AG04450 (cell line): ENCODE measurements at regions not wholly inside any gene's neighbourhood (a gene's known extent, or its start where the extent isn't known, plus 50 kb on each side); places are given as distances from the start of the nearest gene placed in this dataset.
"Not testable (repeated sequence)": the region's sequence is repeated elsewhere in the genome, so short reads cannot be mapped to it uniquely, and the experiment has no call there.

ENCODE experiments used
- CTCF ChIA-PET: fragments of 300-600, 350-600 bp; formaldehyde crosslinking; extraction: SDS; loops from one replicate; lab custom pipeline; 2022; ENCODE audit warnings: antibody characterized with exemption, inconsistent platforms; lab: Charles Lee
- POLR2A ChIA-PET: fragments of 350-600 bp; formaldehyde crosslinking; extraction: SDS; loops from one replicate; lab custom pipeline; 2021; ENCODE audit warnings: antibody characterized with exemption, inconsistent platforms; lab: Yijun Ruan, JAX
- DNase-seq: peaks from one replicate; pipeline ENCODE4 v3.0.0-alpha.2; 2011; ENCODE audit warnings: low read depth, low spot score
- H3K27ac ChIP-seq: one replicate; pipeline ENCODE4 v1.5.1; 2012; ENCODE audit warnings: low read depth, low read length, control low read depth
- H3K27me3 ChIP-seq: one replicate; pipeline ENCODE4 v1.6.0; 2012; ENCODE audit warnings: low read length; ENCODE audit not compliant: control insufficient read depth, insufficient read depth
- H3K4me3 ChIP-seq: 2 replicates; pipeline ENCODE4 v1.5.1; 2011; ENCODE audit warnings: mild to moderate bottlenecking, low read depth, low read length, control low read depth
- H3K9me3 ChIP-seq: 2 replicates; pipeline ENCODE4 v1.5.1; 2012; ENCODE audit warnings: low read length; ENCODE audit not compliant: control insufficient read depth, insufficient read depth
- TF ChIP-seq, protein P1 (sequence below): IDR thresholded peaks from 2 replicates; pipeline ENCODE4 v1.5.1; 2011; ENCODE audit warnings: low read depth, low read length, control low read depth, inconsistent platforms

GRCh38 chr2:2721296-2721835 lies 390.3 kb upstream of the MYT1L start:
- CTCF ChIA-PET: no interaction called here
- Histone ChIP-seq H3K27ac (no peak overlapping the region), H3K27me3 (no peaks in the 10 kb centered on the region), H3K9me3 (peaks cover 67% of the 10 kb centered on the region), H3K4me3 (no peak overlapping the region)
- DNase-seq: no peak
- POLR2A ChIA-PET: no interaction called here
- TF ChIP-seq, protein P1, sequence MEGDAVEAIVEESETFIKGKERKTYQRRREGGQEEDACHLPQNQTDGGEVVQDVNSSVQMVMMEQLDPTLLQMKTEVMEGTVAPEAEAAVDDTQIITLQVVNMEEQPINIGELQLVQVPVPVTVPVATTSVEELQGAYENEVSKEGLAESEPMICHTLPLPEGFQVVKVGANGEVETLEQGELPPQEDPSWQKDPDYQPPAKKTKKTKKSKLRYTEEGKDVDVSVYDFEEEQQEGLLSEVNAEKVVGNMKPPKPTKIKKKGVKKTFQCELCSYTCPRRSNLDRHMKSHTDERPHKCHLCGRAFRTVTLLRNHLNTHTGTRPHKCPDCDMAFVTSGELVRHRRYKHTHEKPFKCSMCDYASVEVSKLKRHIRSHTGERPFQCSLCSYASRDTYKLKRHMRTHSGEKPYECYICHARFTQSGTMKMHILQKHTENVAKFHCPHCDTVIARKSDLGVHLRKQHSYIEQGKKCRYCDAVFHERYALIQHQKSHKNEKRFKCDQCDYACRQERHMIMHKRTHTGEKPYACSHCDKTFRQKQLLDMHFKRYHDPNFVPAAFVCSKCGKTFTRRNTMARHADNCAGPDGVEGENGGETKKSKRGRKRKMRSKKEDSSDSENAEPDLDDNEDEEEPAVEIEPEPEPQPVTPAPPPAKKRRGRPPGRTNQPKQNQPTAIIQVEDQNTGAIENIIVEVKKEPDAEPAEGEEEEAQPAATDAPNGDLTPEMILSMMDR: no peak

DNA sequence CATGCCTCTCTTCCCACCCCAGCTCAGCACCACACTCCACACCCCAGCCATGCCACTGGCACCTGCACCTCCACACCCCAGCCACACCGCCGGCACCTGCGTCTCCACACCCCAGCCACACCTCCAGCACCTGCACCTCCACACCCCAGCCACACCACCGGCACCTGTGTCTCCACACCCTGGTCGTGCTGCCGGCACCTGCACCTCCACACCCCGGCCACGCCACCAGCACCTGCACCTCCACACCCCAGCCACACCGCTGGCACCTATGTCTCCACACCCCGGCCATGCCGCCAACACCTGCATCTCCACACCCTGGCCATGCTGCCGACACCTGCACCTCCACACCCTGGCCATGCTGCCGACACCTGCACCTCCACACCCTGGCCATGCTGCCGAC lies 389.7 kb upstream of the MYT1L start:
- H3K4me3 ChIP-seq, H3K27ac ChIP-seq, POLR2A ChIA-PET, H3K27me3 ChIP-seq, DNase-seq, CTCF ChIA-PET: not testable (repeated sequence)
- H3K9me3 ChIP-seq: peaks cover 67% of the 10 kb centered on the region

- H3K27ac ChIP-seq: no peak overlapping the region
- TF ChIP-seq, protein P1: no peak
- CTCF ChIA-PET: no interaction called here
- no peak overlapping the region for H3K4me3 ChIP-seq
- POLR2A ChIA-PET: no interaction called here
- no peak for DNase-seq
- peaks cover 69% of the 10 kb centered on the region for H3K9me3 ChIP-seq
- H3K27me3 ChIP-seq: no peaks in the 10 kb centered on the region
These were observed 389.3 kb upstream of the MYT1L start for GRCh38 chr2:2720351-2720750.

- Histone ChIP-seq H3K27me3 (no peaks in the 10 kb centered on the region), H3K27ac (no peak overlapping the region), H3K9me3 (peaks cover 75% of the 10 kb centered on the region), H3K4me3 (no peak overlapping the region)
- TF ChIP-seq, protein P1: no peak
- CTCF ChIA-PET: no interaction called here
- POLR2A ChIA-PET: no interaction called here
- DNase-seq: no peak
These were observed 388.7 kb upstream of the MYT1L start for GRCh38 chr2:2719781-2720180.

DNA sequence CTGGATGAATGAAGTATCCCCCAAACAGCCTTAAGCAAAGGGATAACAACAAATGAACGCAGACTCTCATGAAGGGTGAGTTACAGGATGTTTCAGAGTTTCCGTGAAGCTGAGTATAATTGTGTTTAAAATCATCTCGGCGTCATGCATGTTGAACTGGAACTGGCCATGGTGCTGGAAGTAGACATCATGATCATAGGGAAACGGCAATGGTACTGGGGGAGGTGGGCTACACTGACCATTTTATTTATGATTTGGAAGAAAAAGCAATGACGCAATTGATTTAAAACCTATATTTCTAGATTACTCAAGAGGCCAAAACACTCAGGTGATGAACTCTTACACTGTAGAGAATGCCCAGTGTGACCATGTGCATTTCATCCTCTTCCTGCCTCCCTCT lies 387.9 kb upstream of the MYT1L start:
- CTCF ChIA-PET: no interaction called here
- Histone ChIP-seq H3K27me3 (no peaks in the 10 kb centered on the region), H3K9me3 (peaks cover 73% of the 10 kb centered on the region), H3K27ac (no peak overlapping the region), H3K4me3 (no peak overlapping the region)
- no peak for DNase-seq
- POLR2A ChIA-PET: no interaction called here
- TF ChIP-seq, protein P1: no peak

GRCh38 chr2:2717406-2717805 lies 386.3 kb upstream of the MYT1L start:
- ChIA-PET POLR2A (no interaction called here), CTCF (no interaction called here)
- Histone ChIP-seq H3K4me3 (no peak overlapping the region), H3K27ac (no peak overlapping the region), H3K27me3 (no peaks in the 10 kb centered on the region), H3K9me3 (peaks cover 66% of the 10 kb centered on the region)
- DNase-seq: no peak
- TF ChIP-seq, protein P1: no peak
